ENCODE measurements at regions not wholly inside any gene's neighbourhood (a gene's known extent, or its start where the extent isn't known, plus 50 kb on each side); places are given as distances from the start of the nearest gene placed in this dataset.

DNA sequence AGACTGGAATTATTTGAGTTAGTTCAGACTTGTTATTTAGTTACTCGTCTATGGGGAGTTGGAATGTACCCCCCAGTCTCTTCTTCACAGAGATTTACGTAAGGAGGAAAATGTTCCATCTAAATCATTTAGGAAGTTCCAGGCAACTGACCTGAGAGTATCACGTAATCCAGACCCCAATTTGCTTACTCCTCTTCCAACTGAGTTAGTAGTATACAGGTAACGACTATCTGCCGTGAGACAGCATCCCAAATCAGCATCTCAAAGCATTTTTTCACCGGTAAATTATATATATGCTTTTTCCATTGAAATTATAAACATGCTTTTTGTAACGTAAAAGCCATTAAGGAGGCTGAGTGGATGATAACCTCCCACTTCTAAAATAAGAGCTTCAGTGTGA, 214.3 kb upstream of the WSB1 start:
- TF ChIP-seq, protein P1, sequence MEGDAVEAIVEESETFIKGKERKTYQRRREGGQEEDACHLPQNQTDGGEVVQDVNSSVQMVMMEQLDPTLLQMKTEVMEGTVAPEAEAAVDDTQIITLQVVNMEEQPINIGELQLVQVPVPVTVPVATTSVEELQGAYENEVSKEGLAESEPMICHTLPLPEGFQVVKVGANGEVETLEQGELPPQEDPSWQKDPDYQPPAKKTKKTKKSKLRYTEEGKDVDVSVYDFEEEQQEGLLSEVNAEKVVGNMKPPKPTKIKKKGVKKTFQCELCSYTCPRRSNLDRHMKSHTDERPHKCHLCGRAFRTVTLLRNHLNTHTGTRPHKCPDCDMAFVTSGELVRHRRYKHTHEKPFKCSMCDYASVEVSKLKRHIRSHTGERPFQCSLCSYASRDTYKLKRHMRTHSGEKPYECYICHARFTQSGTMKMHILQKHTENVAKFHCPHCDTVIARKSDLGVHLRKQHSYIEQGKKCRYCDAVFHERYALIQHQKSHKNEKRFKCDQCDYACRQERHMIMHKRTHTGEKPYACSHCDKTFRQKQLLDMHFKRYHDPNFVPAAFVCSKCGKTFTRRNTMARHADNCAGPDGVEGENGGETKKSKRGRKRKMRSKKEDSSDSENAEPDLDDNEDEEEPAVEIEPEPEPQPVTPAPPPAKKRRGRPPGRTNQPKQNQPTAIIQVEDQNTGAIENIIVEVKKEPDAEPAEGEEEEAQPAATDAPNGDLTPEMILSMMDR (IDR thresholded peaks at IDR 0.05; ENCODE audit: borderline replicate concordance, extremely low read depth, low read length, poor library complexity, severe bottlenecking): no peak
- no peak for TF ChIP-seq EZH2 (IDR thresholded peaks at IDR 0.05; ENCODE audit: borderline replicate concordance, low read depth, low read length, severe bottlenecking)

Measured in DND-41 (cell line).